ENCODE measurements at regions not wholly inside any gene's neighbourhood (a gene's known extent, or its start where the extent isn't known, plus 50 kb on each side); places are given as distances from the start of the nearest gene placed in this dataset.

DNA sequence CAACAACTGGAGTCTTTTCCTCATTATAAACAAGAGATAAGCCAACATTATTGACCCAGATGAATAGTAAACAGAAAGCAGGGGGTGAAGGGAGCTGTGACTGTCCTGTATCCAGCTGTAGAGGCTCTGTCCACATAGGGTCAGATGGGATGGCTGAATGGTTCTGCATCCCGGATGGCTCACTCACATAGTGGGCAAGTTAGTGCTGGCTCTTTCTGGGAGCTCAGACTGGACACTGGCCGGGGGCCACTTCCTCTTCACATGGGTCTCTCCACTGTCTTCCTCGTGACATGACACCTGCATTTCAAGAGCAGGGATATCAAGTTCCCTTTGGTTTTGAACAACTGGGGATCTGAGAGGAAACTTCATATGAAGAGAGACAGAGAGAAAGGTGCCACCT lies 969.6 kb upstream of the TMEM132C start:
- TF ChIP-seq, protein P1, sequence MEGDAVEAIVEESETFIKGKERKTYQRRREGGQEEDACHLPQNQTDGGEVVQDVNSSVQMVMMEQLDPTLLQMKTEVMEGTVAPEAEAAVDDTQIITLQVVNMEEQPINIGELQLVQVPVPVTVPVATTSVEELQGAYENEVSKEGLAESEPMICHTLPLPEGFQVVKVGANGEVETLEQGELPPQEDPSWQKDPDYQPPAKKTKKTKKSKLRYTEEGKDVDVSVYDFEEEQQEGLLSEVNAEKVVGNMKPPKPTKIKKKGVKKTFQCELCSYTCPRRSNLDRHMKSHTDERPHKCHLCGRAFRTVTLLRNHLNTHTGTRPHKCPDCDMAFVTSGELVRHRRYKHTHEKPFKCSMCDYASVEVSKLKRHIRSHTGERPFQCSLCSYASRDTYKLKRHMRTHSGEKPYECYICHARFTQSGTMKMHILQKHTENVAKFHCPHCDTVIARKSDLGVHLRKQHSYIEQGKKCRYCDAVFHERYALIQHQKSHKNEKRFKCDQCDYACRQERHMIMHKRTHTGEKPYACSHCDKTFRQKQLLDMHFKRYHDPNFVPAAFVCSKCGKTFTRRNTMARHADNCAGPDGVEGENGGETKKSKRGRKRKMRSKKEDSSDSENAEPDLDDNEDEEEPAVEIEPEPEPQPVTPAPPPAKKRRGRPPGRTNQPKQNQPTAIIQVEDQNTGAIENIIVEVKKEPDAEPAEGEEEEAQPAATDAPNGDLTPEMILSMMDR (IDR thresholded peaks at IDR 0.05; ENCODE audit: control insufficient read depth, insufficient read depth, low read depth, low read length, missing control alignments) = no peak
- DNase-seq (ENCODE audit: low read depth) = no peak
- no peak overlapping the region for H3K4me3 ChIP-seq (ENCODE audit: control insufficient read depth, low read depth, low read length)

DNA sequence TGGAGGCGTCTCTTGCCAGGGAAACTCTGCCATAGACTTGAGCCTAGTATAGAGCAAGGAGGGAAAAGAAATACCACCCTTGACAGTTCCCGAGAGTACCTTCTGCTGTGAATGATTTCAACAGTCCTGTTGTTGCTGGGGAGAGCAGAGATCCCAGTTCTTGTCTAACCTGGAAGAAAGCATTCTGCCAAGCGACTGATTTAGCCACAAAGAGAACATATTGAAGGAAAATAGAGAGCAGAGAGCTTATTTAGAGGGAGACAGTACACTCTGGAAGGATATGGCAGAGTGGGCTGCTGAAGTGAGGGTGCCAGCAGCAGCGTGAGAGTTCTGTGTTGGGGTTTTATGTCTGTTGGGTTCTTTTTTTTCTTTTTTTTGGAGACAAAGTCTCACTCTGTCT lies 966.9 kb upstream of the TMEM132C start:
- DNase-seq (ENCODE audit: low read depth) = no peak
- TF ChIP-seq, protein P1 (IDR thresholded peaks at IDR 0.05; ENCODE audit: control insufficient read depth, insufficient read depth, low read depth, low read length, missing control alignments) = no peak
- no peak overlapping the region for H3K4me3 ChIP-seq (ENCODE audit: control insufficient read depth, low read depth, low read length)

DNA sequence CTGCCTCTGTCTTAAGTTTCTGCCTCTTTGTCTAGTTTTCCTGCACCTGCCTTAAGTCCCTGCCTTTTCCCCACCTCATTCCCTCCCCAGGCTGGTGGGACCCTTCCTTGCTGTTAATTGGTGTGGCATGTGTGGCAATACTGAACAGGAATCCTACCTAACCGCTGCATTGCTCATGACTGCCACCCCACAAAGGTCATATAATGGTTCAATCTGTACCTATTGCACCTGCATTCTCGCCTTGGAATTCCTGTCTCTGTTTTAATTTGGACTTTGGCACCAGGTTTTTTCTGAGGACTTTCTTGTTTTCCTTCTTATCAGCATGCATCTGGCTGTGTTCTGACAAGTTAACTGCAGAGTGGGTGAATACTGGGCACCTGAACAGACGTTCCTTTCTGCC lies 966.2 kb upstream of the TMEM132C start:
- no peak for DNase-seq (ENCODE audit: low read depth)
- no peak overlapping the region for H3K4me3 ChIP-seq (ENCODE audit: control insufficient read depth, low read depth, low read length)
- TF ChIP-seq, protein P1 (IDR thresholded peaks at IDR 0.05; ENCODE audit: control insufficient read depth, insufficient read depth, low read depth, low read length, missing control alignments) = no peak

DNA sequence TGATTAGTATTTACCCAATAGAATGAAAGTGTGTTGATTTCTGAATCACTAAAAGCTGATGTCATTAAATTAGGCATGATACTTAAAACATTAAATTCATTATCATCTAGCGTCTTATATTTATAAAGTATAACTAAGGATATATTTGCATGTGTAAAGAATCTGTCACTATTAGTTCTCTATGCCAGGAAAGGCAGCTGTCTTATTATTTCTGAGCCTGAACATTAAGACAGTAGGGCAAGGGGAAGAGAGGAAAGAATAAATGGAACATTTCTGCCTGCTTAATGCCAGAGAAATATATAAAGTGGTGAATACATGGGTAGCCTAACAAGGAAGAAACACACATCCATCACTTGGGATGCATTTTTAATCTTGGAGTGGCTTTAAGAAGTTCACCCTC lies 965.1 kb upstream of the TMEM132C start:
- TF ChIP-seq, protein P1 (IDR thresholded peaks at IDR 0.05; ENCODE audit: control insufficient read depth, insufficient read depth, low read depth, low read length, missing control alignments) = no peak
- no peak overlapping the region for H3K4me3 ChIP-seq (ENCODE audit: control insufficient read depth, low read depth, low read length)
- DNase-seq (ENCODE audit: low read depth) = no peak

DNA sequence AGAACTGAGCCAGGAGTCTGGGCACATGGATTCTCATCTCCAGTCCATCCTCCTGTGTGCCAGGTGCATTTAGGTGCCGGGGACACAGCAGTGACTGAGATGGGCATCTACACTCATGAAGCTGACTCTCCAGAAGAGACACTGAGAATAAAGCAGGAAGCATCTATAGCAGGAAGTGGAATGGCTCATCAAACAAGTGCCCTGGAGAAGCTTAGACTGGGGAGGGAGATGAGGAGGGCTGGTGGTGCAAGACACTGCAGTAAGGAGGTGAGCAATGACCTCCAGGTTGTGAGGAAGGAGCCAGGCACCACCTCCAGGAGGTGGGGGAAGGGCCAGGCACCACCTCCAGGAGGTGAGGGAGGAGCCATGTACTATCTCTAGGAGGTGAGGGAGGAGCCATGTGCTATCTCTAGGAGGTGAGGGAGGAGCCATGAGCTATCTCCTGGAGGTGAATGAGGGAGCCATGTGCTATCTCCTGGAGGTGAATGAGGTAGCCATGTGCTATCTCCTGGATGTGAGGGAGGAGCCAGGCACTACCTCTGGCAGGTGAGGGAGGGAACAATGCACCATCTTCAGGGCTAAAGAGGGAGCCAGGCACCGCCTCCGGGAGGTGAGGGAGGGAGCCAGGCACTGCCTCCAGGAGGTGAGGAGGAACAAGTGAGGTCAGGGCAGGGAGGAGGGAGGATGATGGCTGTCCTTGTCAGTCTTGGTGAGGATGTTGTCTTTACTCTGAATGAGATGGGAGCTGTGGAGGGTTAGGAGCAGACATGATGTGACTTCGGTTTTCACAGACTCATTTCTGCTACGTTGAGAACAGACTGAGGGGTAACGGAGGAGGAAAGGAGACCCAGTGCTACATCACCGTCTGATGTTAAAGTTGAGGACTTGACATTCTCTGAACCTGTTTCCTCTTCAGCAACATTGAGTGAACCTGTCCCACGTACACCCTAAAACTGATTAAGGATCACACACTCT lies 961.9 kb upstream of the TMEM132C start:
- H3K4me3 ChIP-seq (ENCODE audit: control insufficient read depth, low read depth, low read length) = no peak overlapping the region
- DNase-seq (ENCODE audit: low read depth) = no peak
- TF ChIP-seq, protein P1 (IDR thresholded peaks at IDR 0.05; ENCODE audit: control insufficient read depth, insufficient read depth, low read depth, low read length, missing control alignments) = no peak

DNA sequence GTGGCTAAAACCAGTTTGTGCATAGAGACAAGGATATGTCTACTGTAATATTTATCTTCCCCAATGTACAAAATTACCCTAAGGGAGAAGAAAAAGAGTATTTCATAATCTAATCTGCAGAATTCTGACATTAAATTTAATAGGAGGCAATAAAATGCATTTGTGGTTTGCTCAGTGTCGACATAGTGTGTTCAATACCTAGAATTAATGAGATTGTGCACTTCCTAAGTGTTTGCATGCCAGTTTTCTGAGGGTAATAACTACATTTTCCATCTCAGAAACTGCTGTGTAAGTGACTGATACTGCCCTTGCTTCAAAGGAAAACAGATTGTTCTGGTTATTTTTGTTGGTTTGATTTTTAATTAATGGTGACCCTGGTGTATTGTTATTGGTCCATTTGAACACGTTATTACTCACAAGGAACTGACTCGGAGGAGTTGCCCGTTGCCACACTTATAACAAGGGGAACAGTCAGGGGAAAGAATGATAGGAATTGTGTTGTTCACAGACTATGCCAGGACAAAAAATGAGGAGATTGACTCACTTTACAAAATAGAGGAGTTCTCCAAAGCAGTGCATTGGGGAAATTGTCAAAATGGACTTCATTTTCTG lies 960.3 kb upstream of the TMEM132C start:
- no peak overlapping the region for H3K4me3 ChIP-seq (ENCODE audit: control insufficient read depth, low read depth, low read length)
- TF ChIP-seq, protein P1 (IDR thresholded peaks at IDR 0.05; ENCODE audit: control insufficient read depth, insufficient read depth, low read depth, low read length, missing control alignments) = no peak
- peak; percentile 88 for DNase-seq (ENCODE audit: low read depth)
